IMR-90 (cell line): ENCODE measurements at regions not wholly inside any gene's neighbourhood (a gene's known extent, or its start where the extent isn't known, plus 50 kb on each side); places are given as distances from the start of the nearest gene placed in this dataset.
A peak's percentile ranks its signal among the peaks of the same experiment; 100 is the strongest.

Source experiments
- ATAC-seq: fragments of 200-7000 bp; cut with Tn5 transposase; 2 replicates; pipeline ENCODE4 v1.9.1; 2020; ENCODE audit warnings: low read depth, mild to moderate bottlenecking, moderate library complexity
- BruUV-seq: library from RNA; stranded (reverse); fragments of 400-500 nt; replicated peaks from 2 replicates; lab custom pipeline; 2021; lab: Mats Ljungman, UMichigan
- CTCF ChIA-PET: fragments of 300-600 bp; formaldehyde crosslinking; extraction: SDS; loops from one replicate; lab custom pipeline; 2021; ENCODE audit warnings: antibody characterized with exemption; lab: Yijun Ruan, JAX
- POLR2A ChIA-PET: fragments of 300-600 bp; sonication (Branson Sonifier 250); formaldehyde crosslinking; loops from one replicate; lab custom pipeline; 2022; ENCODE audit warnings: antibody characterized with exemption; ENCODE audit not compliant: unreplicated experiment; lab: Charles Lee
- DNase-seq: peaks from one replicate; pipeline ENCODE4 v3.0.0; 2013
- H2AFZ ChIP-seq: replicated peaks from 2 replicates; pipeline ENCODE3; 2013; ENCODE audit warnings: low read length, mild to moderate bottlenecking; ENCODE audit not compliant: poor library complexity
- H2AK5ac ChIP-seq: 2 replicates; pipeline ENCODE4 v1.6.1; 2013; ENCODE audit warnings: low read depth, low read length, inconsistent platforms
- H2AK9ac ChIP-seq: replicated peaks from 2 replicates; pipeline ENCODE3; 2013; ENCODE audit warnings: mild to moderate bottlenecking, low read depth, low read length, moderate library complexity; ENCODE audit not compliant: poor library complexity
- H2BK120ac ChIP-seq: 2 replicates; pipeline ENCODE4 v1.6.1; 2013; ENCODE audit warnings: low read depth, low read length, inconsistent platforms
- H2BK15ac ChIP-seq: 3 replicates; pipeline ENCODE4 v1.6.1; 2013; ENCODE audit warnings: low read depth, low read length, inconsistent platforms
- H2BK20ac ChIP-seq: 2 replicates; pipeline ENCODE4 v1.6.1; 2013; ENCODE audit warnings: low read depth, mild to moderate bottlenecking, inconsistent platforms, low read length, moderate library complexity
- H2BK5ac ChIP-seq: 2 replicates; pipeline ENCODE4 v1.6.1; 2013; ENCODE audit warnings: mild to moderate bottlenecking, low read depth, low read length, inconsistent platforms; ENCODE audit not compliant: poor library complexity, severe bottlenecking
- H3K14ac ChIP-seq: replicated peaks from 2 replicates; pipeline ENCODE4 v1.6.1; 2013; ENCODE audit warnings: low read depth, low read length, inconsistent platforms
- H3K18ac ChIP-seq: 2 replicates; pipeline ENCODE4 v1.6.1; 2013; ENCODE audit warnings: low read depth, low read length, control low read depth
- H3K23ac ChIP-seq: 2 replicates; pipeline ENCODE4 v1.6.1; 2013; ENCODE audit warnings: low read depth, low read length, inconsistent platforms
- H3K27ac ChIP-seq: 2 replicates; pipeline ENCODE4 v1.5.1; 2013; ENCODE audit warnings: mild to moderate bottlenecking, control low read depth, low read length; ENCODE audit not compliant: insufficient read depth
- H3K27me3 ChIP-seq: 2 replicates; pipeline ENCODE4 v1.6.1; 2013; ENCODE audit warnings: low read length; ENCODE audit not compliant: control insufficient read depth, insufficient read depth
- H3K36me3 ChIP-seq: 2 replicates; pipeline ENCODE4 v1.6.1; 2013; ENCODE audit warnings: low read length, mixed read lengths; ENCODE audit not compliant: control insufficient read depth, insufficient read depth
- H3K4ac ChIP-seq: 2 replicates; pipeline ENCODE4 v1.6.1; 2013; ENCODE audit warnings: low read depth, low read length, inconsistent platforms
- H3K4me1 ChIP-seq: 2 replicates; pipeline ENCODE4 v1.6.1; 2013; ENCODE audit warnings: low read length, mixed read lengths; ENCODE audit not compliant: control insufficient read depth, insufficient read depth
- H3K4me2 ChIP-seq: 2 replicates; pipeline ENCODE4 v1.6.1; 2013; ENCODE audit warnings: low read depth, mild to moderate bottlenecking, control low read depth, low read length, moderate library complexity
- H3K4me3 ChIP-seq: 2 replicates; pipeline ENCODE4 v1.5.1; 2013; ENCODE audit warnings: low read depth, mild to moderate bottlenecking, control low read depth, low read length, moderate library complexity; ENCODE audit not compliant: insufficient read depth
- H3K56ac ChIP-seq: 2 replicates; pipeline ENCODE4 v1.6.1; 2013; ENCODE audit warnings: low read length, inconsistent platforms; ENCODE audit not compliant: insufficient read depth; ENCODE audit errors: extremely low read depth
- H3K79me1 ChIP-seq, 2 experiments: 2 replicates each; pipeline ENCODE4 v1.6.1; 2013; ENCODE audit warnings: low read length in 2 of 2, inconsistent platforms in 1 of 2, low read depth in 1 of 2
- H3K9ac ChIP-seq: 2 replicates; pipeline ENCODE4 v1.6.1; 2013; ENCODE audit warnings: low read depth, low read length, control low read depth
- H3K9me1 ChIP-seq: 2 replicates; pipeline ENCODE4 v1.6.1; 2013; ENCODE audit warnings: low read length, inconsistent platforms; ENCODE audit not compliant: insufficient read depth
- H3K9me3 ChIP-seq: 2 replicates; pipeline ENCODE4 v1.6.1; 2013; ENCODE audit warnings: low read length; ENCODE audit not compliant: control insufficient read depth, insufficient read depth
- H4K20me1 ChIP-seq: 2 replicates; pipeline ENCODE4 v1.6.1; 2013; ENCODE audit warnings: low read length, inconsistent platforms; ENCODE audit not compliant: insufficient read depth
- H4K5ac ChIP-seq: 2 replicates; pipeline ENCODE4 v1.6.1; 2013; ENCODE audit warnings: mild to moderate bottlenecking, low read depth, low read length, control low read depth
- H4K8ac ChIP-seq, 2 experiments: 2 replicates each; pipeline ENCODE4 v1.6.1; 2013; ENCODE audit warnings: low read depth in 2 of 2, low read length in 2 of 2, control low read depth in 1 of 2, inconsistent platforms in 1 of 2
- H4K91ac ChIP-seq: 2 replicates; pipeline ENCODE4 v1.6.1; 2013; ENCODE audit warnings: low read depth, low read length, inconsistent platforms; ENCODE audit not compliant: insufficient read depth
- CEBPB ChIP-seq: IDR thresholded peaks from 2 replicates; pipeline ENCODE4 v1.6.1; 2012; ENCODE audit warnings: low read depth, low read length, improper control_type of control experiment
- CHD1 ChIP-seq: IDR thresholded peaks from 2 replicates; pipeline ENCODE4 v1.6.1; 2012; ENCODE audit warnings: low read depth, low read length, improper control_type of control experiment
- CTCF ChIP-seq: conservative IDR thresholded peaks from 2 replicates; pipeline ENCODE4 v1.5.1; 2012; ENCODE audit warnings: mild to moderate bottlenecking, low read depth, low read length, improper control_type of control experiment
- ELK1 ChIP-seq: fragments of 150-350 bp; IDR thresholded peaks from 2 replicates; pipeline ENCODE4 v1.6.1; 2016; ENCODE audit warnings: low read depth, mild to moderate bottlenecking, low read length, moderate library complexity, borderline replicate concordance
- FOS ChIP-seq: fragments of 150-350 bp; IDR thresholded peaks from 2 replicates; pipeline ENCODE4 v1.6.1; 2016; ENCODE audit warnings: low read depth, low read length
- MAFK ChIP-seq: IDR thresholded peaks from 2 replicates; pipeline ENCODE4 v1.6.1; 2012; ENCODE audit warnings: low read depth, low read length, improper control_type of control experiment
- MAZ ChIP-seq: IDR thresholded peaks from 2 replicates; pipeline ENCODE4 v1.6.1; 2012; ENCODE audit warnings: low read depth, mild to moderate bottlenecking, low read length, improper control_type of control experiment, moderate library complexity, borderline replicate concordance
- MXI1 ChIP-seq: IDR thresholded peaks from 2 replicates; pipeline ENCODE4 v1.6.1; 2012; ENCODE audit warnings: low read depth, mild to moderate bottlenecking, low read length, moderate library complexity, borderline replicate concordance
- NFE2L2 ChIP-seq: fragments of 150-350 bp; IDR thresholded peaks from 2 replicates; pipeline ENCODE4 v1.6.1; 2016; ENCODE audit warnings: low read depth, mild to moderate bottlenecking, low read length
- POLR2A ChIP-seq: IDR thresholded peaks from 2 replicates; pipeline ENCODE4 v1.6.1; 2012; ENCODE audit warnings: mild to moderate bottlenecking, low read depth, low read length
- RAD21 ChIP-seq: IDR thresholded peaks from 2 replicates; pipeline ENCODE4 v1.6.1; 2012; ENCODE audit warnings: low read length, improper control_type of control experiment
- RCOR1 ChIP-seq: IDR thresholded peaks from 2 replicates; pipeline ENCODE4 v1.6.1; 2012; ENCODE audit warnings: mild to moderate bottlenecking, low read length, improper control_type of control experiment; ENCODE audit not compliant: insufficient replicate concordance
- RFX5 ChIP-seq: IDR thresholded peaks from 2 replicates; pipeline ENCODE4 v1.8.0; 2012; ENCODE audit warnings: low read depth, mild to moderate bottlenecking, low read length, moderate library complexity
- SMC3 ChIP-seq: fragments of 150-350 bp; IDR thresholded peaks from 2 replicates; pipeline ENCODE4 v1.6.1; 2016; ENCODE audit warnings: low read depth, mild to moderate bottlenecking, antibody characterized with exemption, low read length, moderate library complexity
- USF2 ChIP-seq: fragments of 150-350 bp; IDR thresholded peaks from 2 replicates; pipeline ENCODE4 v1.6.1; 2017; ENCODE audit warnings: mild to moderate bottlenecking, antibody characterized with exemption, low read length, low read depth
- WGBS, 2 experiments: methylation state at CpG; one replicate each; pipeline versions ENCODE4 v1.1.5 to v1.1.7; 2013; ENCODE audit warnings: missing lambda C conversion rate in 2 of 2; ENCODE audit not compliant: insufficient read length in 1 of 2; ENCODE audit errors: extremely low coverage in 2 of 2; 5-methylcytosine and 5-hydroxymethylcytosine counted together
- dilution Hi-C: fragments of 300-500 bp; cut with HindIII; formaldehyde crosslinking; loops from one replicate; pipeline ENCODE4 v1.14.3; 2018; ENCODE audit warnings: low sequenced_read_pairs; ENCODE audit not compliant: unreplicated experiment
- in situ Hi-C: fragments of 300-500 bp; cut with MboI; formaldehyde crosslinking; loops from 3 replicates; pipeline ENCODE4 v1.14.3; 2019; ENCODE audit warnings: low sequenced_read_pairs, inconsistent platforms, mixed read lengths
- intact Hi-C: fragments of 100-400 bp; cut with micrococcal nuclease; formaldehyde crosslinking; loops from 2 replicates; pipeline ENCODE4 v1.10.0; 2022

DNA sequence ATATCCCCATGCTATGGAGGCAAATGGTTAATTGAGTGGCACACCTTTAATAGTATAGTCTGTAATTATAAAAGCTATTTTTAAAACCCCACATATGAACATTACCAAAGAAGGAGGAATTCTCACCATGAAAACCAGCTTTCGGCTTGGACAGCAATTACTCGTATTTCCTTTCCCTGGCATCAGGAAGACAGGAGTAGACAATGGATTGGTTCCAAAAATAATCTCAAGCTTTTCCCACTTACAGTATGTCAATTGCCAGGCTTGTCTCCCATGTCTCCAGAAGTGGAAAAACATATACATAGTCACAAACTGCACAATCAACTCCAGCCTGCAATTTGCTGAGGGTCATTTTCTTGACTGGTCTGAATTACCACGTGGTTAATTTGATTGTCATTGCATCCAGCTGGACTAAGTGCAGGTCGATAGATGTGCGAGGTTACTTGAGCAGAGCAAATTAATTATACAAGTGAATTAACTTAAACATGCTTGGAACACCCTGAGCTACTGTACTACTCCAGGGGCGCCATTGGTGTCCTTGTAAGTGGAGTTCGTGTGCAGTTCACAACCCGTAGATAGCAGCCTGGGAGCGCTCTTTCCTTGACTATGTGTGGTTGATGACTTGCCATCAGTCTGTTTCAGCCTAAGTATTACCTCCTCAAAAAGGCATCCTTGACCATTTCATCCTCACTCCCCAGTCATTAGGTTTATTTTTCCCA lies 124.3 kb upstream of the PELI1 start:
- Histone ChIP-seq H3K4ac (peak overlapping the region; percentile 67; the same call in 1 of the 2 replicates), H4K91ac (no peak overlapping the region), H3K9me1 (peaks cover 4% of the 10 kb centered on the region; the same call in 1 of the 2 replicates), H3K27ac (no peak overlapping the region), H4K20me1 (no peaks in the 10 kb centered on the region), H2BK20ac (peak overlapping the region; percentile 81), H2AK9ac (no peak overlapping the region), H3K14ac (peak overlapping the region; percentile 52), H3K56ac (no peak overlapping the region), H4K8ac (no peak overlapping the region), H3K4me3 (no peak overlapping the region), H3K27me3 (no peaks in the 10 kb centered on the region), H3K18ac (peak overlapping the region; percentile 21; the same call in 1 of the 2 replicates), H3K4me1 (peaks cover 3% of the 10 kb centered on the region; the same call in 1 of the 2 replicates), H2BK120ac (peak overlapping the region; percentile 39; the same call in 1 of the 2 replicates), H4K5ac (no peak overlapping the region), H2AFZ (no peak overlapping the region), H2BK15ac (peak overlapping the region; percentile 53; the same call in 1 of the 3 replicates), H2BK5ac (no peak overlapping the region), H3K9ac (no peak overlapping the region), H2AK5ac (no peak overlapping the region), H3K9me3 (no peaks in the 10 kb centered on the region), H3K36me3 (no peaks in the 10 kb centered on the region), H3K4me2 (no peak overlapping the region), H3K23ac (no peak overlapping the region), H3K79me1 (no peaks in the 10 kb centered on the region)
- ATAC-seq (no peak), DNase-seq (no peak)
- CTCF ChIA-PET = interaction anchor here (1.3 kb wide), 1 partner anchor 44 kb away, joined by 4 read pairs; no protein-coding TSS in a partner anchor
- in situ Hi-C loops (no loop called here), dilution Hi-C loops (no loop called here), intact Hi-C loops (no loop called here)
- no CpG with 5 or more reads among the region's 9 CpGs for WGBS, 2 experiments
- BruUV-seq = no TSS peak
- POLR2A ChIA-PET = no interaction called here
- TF ChIP-seq USF2 (no peak), MAFK (no peak), ELK1 (no peak), SMC3 (no peak), CEBPB (no peak), RCOR1 (no peak), CTCF (no peak), RFX5 (no peak), POLR2A (no peak), MAZ (no peak), MXI1 (no peak), RAD21 (no peak), FOS (no peak), NFE2L2 (no peak), CHD1 (no peak)
